ENCODE measurements at regions not wholly inside any gene's neighbourhood (a gene's known extent, or its start where the extent isn't known, plus 50 kb on each side); places are given as distances from the start of the nearest gene placed in this dataset.

DNA sequence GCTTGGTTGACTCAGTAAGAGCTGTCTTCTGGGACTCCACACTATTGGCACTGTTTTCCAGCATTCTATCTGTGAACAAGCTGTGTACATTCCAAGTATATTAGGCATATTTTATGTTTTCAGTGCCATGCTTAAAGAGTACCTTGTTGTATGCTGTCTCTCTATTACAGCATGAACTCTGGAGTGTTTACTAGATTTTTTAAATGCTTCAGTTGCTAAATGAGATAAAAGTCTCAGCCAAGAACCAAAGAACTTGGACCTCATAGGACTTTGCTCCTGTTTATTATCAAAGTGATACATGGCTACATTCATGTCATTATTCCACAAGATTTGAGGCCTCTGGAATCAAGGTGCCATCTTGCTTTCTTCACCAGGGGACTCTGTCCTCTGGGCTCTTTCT, 167.2 kb downstream of the C9orf152 start:
- H3K4me1 ChIP-seq, result peaks cover 15% of the 10 kb centered on the region
- H3K9me3 ChIP-seq, result no peaks in the 10 kb centered on the region
- H3K36me3 ChIP-seq, result no peaks in the 10 kb centered on the region
- DNase-seq, result no peak
- H3K27ac ChIP-seq, result peak overlapping the region; percentile 52
- ATAC-seq, result peak; percentile 83
- TF ChIP-seq, protein P1, sequence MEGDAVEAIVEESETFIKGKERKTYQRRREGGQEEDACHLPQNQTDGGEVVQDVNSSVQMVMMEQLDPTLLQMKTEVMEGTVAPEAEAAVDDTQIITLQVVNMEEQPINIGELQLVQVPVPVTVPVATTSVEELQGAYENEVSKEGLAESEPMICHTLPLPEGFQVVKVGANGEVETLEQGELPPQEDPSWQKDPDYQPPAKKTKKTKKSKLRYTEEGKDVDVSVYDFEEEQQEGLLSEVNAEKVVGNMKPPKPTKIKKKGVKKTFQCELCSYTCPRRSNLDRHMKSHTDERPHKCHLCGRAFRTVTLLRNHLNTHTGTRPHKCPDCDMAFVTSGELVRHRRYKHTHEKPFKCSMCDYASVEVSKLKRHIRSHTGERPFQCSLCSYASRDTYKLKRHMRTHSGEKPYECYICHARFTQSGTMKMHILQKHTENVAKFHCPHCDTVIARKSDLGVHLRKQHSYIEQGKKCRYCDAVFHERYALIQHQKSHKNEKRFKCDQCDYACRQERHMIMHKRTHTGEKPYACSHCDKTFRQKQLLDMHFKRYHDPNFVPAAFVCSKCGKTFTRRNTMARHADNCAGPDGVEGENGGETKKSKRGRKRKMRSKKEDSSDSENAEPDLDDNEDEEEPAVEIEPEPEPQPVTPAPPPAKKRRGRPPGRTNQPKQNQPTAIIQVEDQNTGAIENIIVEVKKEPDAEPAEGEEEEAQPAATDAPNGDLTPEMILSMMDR (IDR thresholded peaks at IDR 0.05), result no peak
- intact Hi-C loops (cut with DNase I), result no loop called here
- no peak overlapping the region for H3K4me3 ChIP-seq
- H3K27me3 ChIP-seq, result no peaks in the 10 kb centered on the region

DNA sequence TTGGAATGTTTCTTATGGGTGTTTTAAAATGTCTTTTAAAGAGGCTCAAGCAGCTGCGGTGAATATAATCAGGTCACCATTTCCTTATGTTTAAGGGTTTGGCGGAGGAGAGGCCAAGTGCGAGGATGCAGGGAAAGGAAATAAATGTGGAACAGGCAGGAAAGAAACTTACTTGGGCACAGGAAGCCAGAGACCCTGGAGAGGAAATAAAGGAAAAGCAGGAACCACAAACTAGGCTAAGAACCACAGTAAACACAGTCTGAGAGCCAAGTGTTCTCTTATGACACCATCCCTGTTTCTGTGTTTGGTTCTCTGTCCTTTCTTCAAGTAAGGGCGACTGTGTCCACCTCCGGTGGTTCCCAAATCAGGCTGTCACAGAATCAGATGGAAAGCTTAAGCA, 166.5 kb downstream of the C9orf152 start:
- peaks cover 15% of the 10 kb centered on the region for H3K4me1 ChIP-seq
- DNase-seq, result no peak
- ATAC-seq, result no peak
- no peak overlapping the region for H3K4me3 ChIP-seq
- intact Hi-C loops (cut with DNase I), result no loop called here
- H3K27ac ChIP-seq, result peak overlapping the region; percentile 52
- TF ChIP-seq, protein P1 (IDR thresholded peaks at IDR 0.05), result no peak
- H3K27me3 ChIP-seq, result no peaks in the 10 kb centered on the region
- no peaks in the 10 kb centered on the region for H3K9me3 ChIP-seq
- no peaks in the 10 kb centered on the region for H3K36me3 ChIP-seq

DNA sequence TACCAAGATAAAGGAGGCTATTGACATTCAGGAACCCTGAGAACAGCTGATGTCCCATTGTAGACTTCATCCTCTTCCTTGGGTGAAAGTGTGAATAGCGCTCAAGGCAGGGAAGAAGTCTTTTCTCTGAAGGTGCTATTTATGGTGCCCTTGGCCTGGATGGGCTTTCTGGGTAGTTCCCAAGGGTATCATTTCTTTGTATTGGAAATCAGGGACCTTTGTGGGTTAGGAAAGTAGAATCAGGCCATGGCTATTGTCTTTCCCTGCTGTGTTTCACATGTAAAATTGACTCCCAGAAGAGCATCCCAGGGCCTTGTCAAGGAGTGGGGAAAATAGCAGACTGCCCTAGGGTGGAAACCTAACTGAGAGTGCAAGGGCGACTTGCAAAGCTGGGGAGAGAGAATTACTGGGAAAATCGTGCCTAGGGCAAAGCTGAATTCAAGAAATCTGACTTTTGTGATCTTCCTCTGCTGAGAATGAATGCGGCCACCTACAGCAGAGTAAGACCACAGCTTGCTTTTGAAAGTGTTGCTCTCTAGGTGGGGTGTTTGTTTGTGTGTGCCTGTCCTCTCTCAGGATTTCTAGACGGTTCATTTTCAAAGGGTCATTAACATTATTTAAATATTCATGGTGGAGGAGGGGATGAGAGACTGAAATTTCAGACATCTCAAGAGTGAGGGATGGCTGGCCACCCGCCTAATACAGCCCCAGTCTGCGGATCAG, 160.6 kb downstream of the C9orf152 start:
- ATAC-seq, result no peak
- Histone ChIP-seq H3K27ac (no peak overlapping the region), H3K27me3 (peaks cover 9% of the 10 kb centered on the region), H3K4me1 (peaks cover 9% of the 10 kb centered on the region), H3K4me3 (peak overlapping the region; percentile 70), H3K36me3 (no peaks in the 10 kb centered on the region), H3K9me3 (no peaks in the 10 kb centered on the region)
- TF ChIP-seq, protein P1 (IDR thresholded peaks at IDR 0.05), result no peak
- DNase-seq, result no peak
- intact Hi-C loops (cut with DNase I), result no loop called here

DNA sequence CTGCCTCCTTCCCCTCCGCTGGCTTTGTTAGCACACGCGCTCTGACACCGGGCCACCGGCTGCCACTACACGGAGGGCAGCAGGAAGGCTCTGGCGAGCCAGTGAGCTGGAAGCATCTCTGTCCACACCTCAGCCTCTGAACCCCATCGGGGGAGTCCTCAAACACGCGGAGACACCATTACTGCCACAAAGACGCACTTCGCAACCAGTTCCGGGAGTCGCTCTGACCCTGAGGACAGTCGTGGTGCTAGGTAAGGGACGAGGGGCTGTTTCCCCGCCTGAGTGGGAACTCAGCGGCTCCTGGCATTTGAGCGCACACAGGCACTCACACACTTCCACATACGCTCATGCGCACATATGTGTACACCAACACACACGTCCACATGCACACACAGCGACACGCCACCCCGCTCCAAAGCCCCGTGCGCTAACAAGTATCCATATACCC, 160.0 kb downstream of the C9orf152 start:
- TF ChIP-seq, protein P1 (IDR thresholded peaks at IDR 0.05), result no peak
- peaks cover 9% of the 10 kb centered on the region for H3K27me3 ChIP-seq
- H3K27ac ChIP-seq, result no peak overlapping the region
- DNase-seq, result no peak
- no peaks in the 10 kb centered on the region for H3K9me3 ChIP-seq
- H3K4me3 ChIP-seq, result peak overlapping the region; percentile 70
- H3K36me3 ChIP-seq, result no peaks in the 10 kb centered on the region
- intact Hi-C loops (cut with DNase I), result no loop called here
- ATAC-seq, result peak; percentile 38
- peaks cover 14% of the 10 kb centered on the region for H3K4me1 ChIP-seq

DNA sequence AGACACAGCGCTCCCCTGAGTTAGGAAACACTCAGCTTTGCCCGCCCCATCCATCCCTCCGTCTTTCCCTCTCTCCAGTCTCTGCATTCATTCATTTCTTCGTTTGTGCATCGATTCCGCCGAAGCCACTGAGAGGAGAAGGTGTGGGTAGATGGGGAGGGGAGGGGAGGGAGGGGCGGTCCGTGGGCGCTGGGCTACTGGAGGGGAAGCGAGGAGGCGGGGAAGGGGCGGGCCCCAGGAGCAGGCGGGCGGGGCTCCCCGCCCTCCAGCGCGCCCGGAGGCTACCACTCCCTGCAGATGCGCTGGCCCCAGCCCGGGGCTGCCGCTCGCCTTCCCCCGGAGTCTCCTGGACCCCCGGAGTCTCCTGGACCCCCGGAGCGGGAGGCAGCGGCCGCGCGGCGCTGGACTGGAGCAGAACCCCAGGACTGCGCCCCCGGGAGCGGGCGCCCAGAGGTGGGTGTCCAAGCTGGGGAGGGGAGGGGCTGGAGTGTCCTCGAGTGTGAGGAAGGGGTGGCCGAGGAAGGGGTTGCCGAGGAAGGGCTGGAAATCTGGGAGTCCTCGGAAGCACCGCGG, 159.5 kb downstream of the C9orf152 start:
- peaks cover 15% of the 10 kb centered on the region for H3K4me1 ChIP-seq
- H3K9me3 ChIP-seq, result no peaks in the 10 kb centered on the region
- intact Hi-C loops (cut with DNase I), result no loop called here
- DNase-seq (peak; percentile 87), ATAC-seq (peak; percentile 96)
- TF ChIP-seq, protein P1 (IDR thresholded peaks at IDR 0.05), result no peak
- H3K4me3 ChIP-seq, result peak overlapping the region; percentile 70
- peak overlapping the region; percentile 81 for H3K27ac ChIP-seq
- peaks cover 9% of the 10 kb centered on the region for H3K27me3 ChIP-seq
- no peaks in the 10 kb centered on the region for H3K36me3 ChIP-seq
